IMR-90 (cell line): ENCODE measurements at regions not wholly inside any gene's neighbourhood (a gene's known extent, or its start where the extent isn't known, plus 50 kb on each side); places are given as distances from the start of the nearest gene placed in this dataset.

Experiments
- ATAC-seq: fragments of 200-7000 bp; cut with Tn5 transposase; 2 replicates; pipeline ENCODE4 v1.9.1; 2020; ENCODE audit warnings: low read depth, mild to moderate bottlenecking, moderate library complexity
- BruUV-seq: library from RNA; stranded (reverse); fragments of 400-500 nt; replicated peaks from 2 replicates; lab custom pipeline; 2021; lab: Mats Ljungman, UMichigan
- CTCF ChIA-PET: fragments of 300-600 bp; formaldehyde crosslinking; extraction: SDS; loops from one replicate; lab custom pipeline; 2021; ENCODE audit warnings: antibody characterized with exemption; lab: Yijun Ruan, JAX
- POLR2A ChIA-PET: fragments of 300-600 bp; sonication (Branson Sonifier 250); formaldehyde crosslinking; loops from one replicate; lab custom pipeline; 2022; ENCODE audit warnings: antibody characterized with exemption; ENCODE audit not compliant: unreplicated experiment; lab: Charles Lee
- DNase-seq: peaks from one replicate; pipeline ENCODE4 v3.0.0; 2013
- H2AFZ ChIP-seq: replicated peaks from 2 replicates; pipeline ENCODE3; 2013; ENCODE audit warnings: low read length, mild to moderate bottlenecking; ENCODE audit not compliant: poor library complexity
- H2AK5ac ChIP-seq: 2 replicates; pipeline ENCODE4 v1.6.1; 2013; ENCODE audit warnings: low read depth, low read length, inconsistent platforms
- H2AK9ac ChIP-seq: replicated peaks from 2 replicates; pipeline ENCODE3; 2013; ENCODE audit warnings: mild to moderate bottlenecking, low read depth, low read length, moderate library complexity; ENCODE audit not compliant: poor library complexity
- H2BK120ac ChIP-seq: 2 replicates; pipeline ENCODE4 v1.6.1; 2013; ENCODE audit warnings: low read depth, low read length, inconsistent platforms
- H2BK15ac ChIP-seq: 3 replicates; pipeline ENCODE4 v1.6.1; 2013; ENCODE audit warnings: low read depth, low read length, inconsistent platforms
- H2BK20ac ChIP-seq: 2 replicates; pipeline ENCODE4 v1.6.1; 2013; ENCODE audit warnings: low read depth, mild to moderate bottlenecking, inconsistent platforms, low read length, moderate library complexity
- H2BK5ac ChIP-seq: 2 replicates; pipeline ENCODE4 v1.6.1; 2013; ENCODE audit warnings: mild to moderate bottlenecking, low read depth, low read length, inconsistent platforms; ENCODE audit not compliant: poor library complexity, severe bottlenecking
- H3K14ac ChIP-seq: replicated peaks from 2 replicates; pipeline ENCODE4 v1.6.1; 2013; ENCODE audit warnings: low read depth, low read length, inconsistent platforms
- H3K18ac ChIP-seq: 2 replicates; pipeline ENCODE4 v1.6.1; 2013; ENCODE audit warnings: low read depth, low read length, control low read depth
- H3K23ac ChIP-seq: 2 replicates; pipeline ENCODE4 v1.6.1; 2013; ENCODE audit warnings: low read depth, low read length, inconsistent platforms
- H3K27ac ChIP-seq: 2 replicates; pipeline ENCODE4 v1.5.1; 2013; ENCODE audit warnings: mild to moderate bottlenecking, control low read depth, low read length; ENCODE audit not compliant: insufficient read depth
- H3K27me3 ChIP-seq: 2 replicates; pipeline ENCODE4 v1.6.1; 2013; ENCODE audit warnings: low read length; ENCODE audit not compliant: control insufficient read depth, insufficient read depth
- H3K36me3 ChIP-seq: 2 replicates; pipeline ENCODE4 v1.6.1; 2013; ENCODE audit warnings: low read length, mixed read lengths; ENCODE audit not compliant: control insufficient read depth, insufficient read depth
- H3K4ac ChIP-seq: 2 replicates; pipeline ENCODE4 v1.6.1; 2013; ENCODE audit warnings: low read depth, low read length, inconsistent platforms
- H3K4me1 ChIP-seq: 2 replicates; pipeline ENCODE4 v1.6.1; 2013; ENCODE audit warnings: low read length, mixed read lengths; ENCODE audit not compliant: control insufficient read depth, insufficient read depth
- H3K4me2 ChIP-seq: 2 replicates; pipeline ENCODE4 v1.6.1; 2013; ENCODE audit warnings: low read depth, mild to moderate bottlenecking, control low read depth, low read length, moderate library complexity
- H3K4me3 ChIP-seq: 2 replicates; pipeline ENCODE4 v1.5.1; 2013; ENCODE audit warnings: low read depth, mild to moderate bottlenecking, control low read depth, low read length, moderate library complexity; ENCODE audit not compliant: insufficient read depth
- H3K56ac ChIP-seq: 2 replicates; pipeline ENCODE4 v1.6.1; 2013; ENCODE audit warnings: low read length, inconsistent platforms; ENCODE audit not compliant: insufficient read depth; ENCODE audit errors: extremely low read depth
- H3K79me1 ChIP-seq, 2 experiments: 2 replicates each; pipeline ENCODE4 v1.6.1; 2013; ENCODE audit warnings: low read length in 2 of 2, inconsistent platforms in 1 of 2, low read depth in 1 of 2
- H3K9ac ChIP-seq: 2 replicates; pipeline ENCODE4 v1.6.1; 2013; ENCODE audit warnings: low read depth, low read length, control low read depth
- H3K9me1 ChIP-seq: 2 replicates; pipeline ENCODE4 v1.6.1; 2013; ENCODE audit warnings: low read length, inconsistent platforms; ENCODE audit not compliant: insufficient read depth
- H3K9me3 ChIP-seq: 2 replicates; pipeline ENCODE4 v1.6.1; 2013; ENCODE audit warnings: low read length; ENCODE audit not compliant: control insufficient read depth, insufficient read depth
- H4K20me1 ChIP-seq: 2 replicates; pipeline ENCODE4 v1.6.1; 2013; ENCODE audit warnings: low read length, inconsistent platforms; ENCODE audit not compliant: insufficient read depth
- H4K5ac ChIP-seq: 2 replicates; pipeline ENCODE4 v1.6.1; 2013; ENCODE audit warnings: mild to moderate bottlenecking, low read depth, low read length, control low read depth
- H4K8ac ChIP-seq, 2 experiments: 2 replicates each; pipeline ENCODE4 v1.6.1; 2013; ENCODE audit warnings: low read depth in 2 of 2, low read length in 2 of 2, control low read depth in 1 of 2, inconsistent platforms in 1 of 2
- H4K91ac ChIP-seq: 2 replicates; pipeline ENCODE4 v1.6.1; 2013; ENCODE audit warnings: low read depth, low read length, inconsistent platforms; ENCODE audit not compliant: insufficient read depth
- BHLHE40 ChIP-seq: fragments of 150-350 bp; IDR thresholded peaks from 2 replicates; pipeline ENCODE4 v1.6.1; 2016; ENCODE audit warnings: mild to moderate bottlenecking, low read depth, low read length
- MAFK ChIP-seq: IDR thresholded peaks from 2 replicates; pipeline ENCODE4 v1.6.1; 2012; ENCODE audit warnings: low read depth, low read length, improper control_type of control experiment
- MAZ ChIP-seq: IDR thresholded peaks from 2 replicates; pipeline ENCODE4 v1.6.1; 2012; ENCODE audit warnings: low read depth, mild to moderate bottlenecking, low read length, improper control_type of control experiment, moderate library complexity, borderline replicate concordance
- MXI1 ChIP-seq: IDR thresholded peaks from 2 replicates; pipeline ENCODE4 v1.6.1; 2012; ENCODE audit warnings: low read depth, mild to moderate bottlenecking, low read length, moderate library complexity, borderline replicate concordance
- POLR2A ChIP-seq: IDR thresholded peaks from 2 replicates; pipeline ENCODE4 v1.6.1; 2012; ENCODE audit warnings: mild to moderate bottlenecking, low read depth, low read length
- RFX5 ChIP-seq: IDR thresholded peaks from 2 replicates; pipeline ENCODE4 v1.8.0; 2012; ENCODE audit warnings: low read depth, mild to moderate bottlenecking, low read length, moderate library complexity
- SMC3 ChIP-seq: fragments of 150-350 bp; IDR thresholded peaks from 2 replicates; pipeline ENCODE4 v1.6.1; 2016; ENCODE audit warnings: low read depth, mild to moderate bottlenecking, antibody characterized with exemption, low read length, moderate library complexity
- WGBS, 2 experiments: methylation state at CpG; one replicate each; pipeline versions ENCODE4 v1.1.5 to v1.1.7; 2013; ENCODE audit warnings: missing lambda C conversion rate in 2 of 2; ENCODE audit not compliant: insufficient read length in 1 of 2; ENCODE audit errors: extremely low coverage in 2 of 2; 5-methylcytosine and 5-hydroxymethylcytosine counted together
- dilution Hi-C: fragments of 300-500 bp; cut with HindIII; formaldehyde crosslinking; loops from one replicate; pipeline ENCODE4 v1.14.3; 2018; ENCODE audit warnings: low sequenced_read_pairs; ENCODE audit not compliant: unreplicated experiment
- in situ Hi-C: fragments of 300-500 bp; cut with MboI; formaldehyde crosslinking; loops from 3 replicates; pipeline ENCODE4 v1.14.3; 2019; ENCODE audit warnings: low sequenced_read_pairs, inconsistent platforms, mixed read lengths
- intact Hi-C: fragments of 100-400 bp; cut with micrococcal nuclease; formaldehyde crosslinking; loops from 2 replicates; pipeline ENCODE4 v1.10.0; 2022

GRCh38 chr2:167626301-167626700 lies 621.1 kb downstream of the STK39 start:
- WGBS, 2 experiments = no CpG with 5 or more reads among the region's 1 CpG

More at GRCh38 chr2:167626301-167626700, 621.1 kb downstream of the STK39 start:
- no peak for TF ChIP-seq MAZ
- no peak for TF ChIP-seq MAFK
- TF ChIP-seq BHLHE40 = no peak
- TF ChIP-seq RFX5 = no peak
- TF ChIP-seq MXI1 = no peak
- no peak for TF ChIP-seq SMC3
- no peak for TF ChIP-seq POLR2A
- Histone ChIP-seq H2BK20ac (no peak overlapping the region), H3K27me3 (no peaks in the 10 kb centered on the region), H3K9ac (no peak overlapping the region), H3K4ac (no peak overlapping the region), H3K4me1 (no peaks in the 10 kb centered on the region), H4K20me1 (no peaks in the 10 kb centered on the region), H2AK9ac (no peak overlapping the region), H3K36me3 (no peaks in the 10 kb centered on the region), H3K27ac (no peak overlapping the region), H2AK5ac (no peak overlapping the region), H4K5ac (no peak overlapping the region), H3K4me3 (no peak overlapping the region), H3K14ac (no peak overlapping the region), H2AFZ (no peak overlapping the region), H2BK15ac (no peak overlapping the region), H3K79me1 (no peaks in the 10 kb centered on the region), H3K23ac (no peak overlapping the region), H4K91ac (no peak overlapping the region), H3K56ac (no peak overlapping the region), H3K9me3 (no peaks in the 10 kb centered on the region), H2BK120ac (no peak overlapping the region), H3K18ac (no peak overlapping the region), H2BK5ac (no peak overlapping the region), H3K9me1 (no peaks in the 10 kb centered on the region), H4K8ac (no peak overlapping the region), H3K4me2 (no peak overlapping the region)
- ATAC-seq = no peak
- DNase-seq = no peak
- ChIA-PET CTCF (no interaction called here), POLR2A (no interaction called here)
- no TSS peak for BruUV-seq
- in situ Hi-C loops (no loop called here), intact Hi-C loops (no loop called here), dilution Hi-C loops (no loop called here)
